Liver (tissue), 7 donors: ENCODE measurements at regions not wholly inside any gene's neighbourhood (a gene's known extent, or its start where the extent isn't known, plus 50 kb on each side); places are given as distances from the start of the nearest gene placed in this dataset.

Source experiments
- DNase-seq: peaks from one replicate; pipeline ENCODE4 v3.0.0-alpha.2; 2017; ENCODE audit warnings: low spot score
- H3K27ac ChIP-seq, 2 donors: one replicate each; pipeline ENCODE4 v1.7.0; 2013; ENCODE audit warnings: inconsistent platforms in 2 of 2, low read length in 2 of 2, control low read depth in 1 of 2, low read depth in 1 of 2, mild to moderate bottlenecking in 1 of 2
- H3K27me3 ChIP-seq, 4 donors: one replicate each; pipeline versions ENCODE4 v1.6.1 to v1.7.0; 2013; ENCODE audit warnings: low read length in 3 of 4, inconsistent platforms in 1 of 4, mild to moderate bottlenecking in 1 of 4, moderate library complexity in 1 of 4; ENCODE audit not compliant: control insufficient read depth in 4 of 4, insufficient read depth in 4 of 4
- H3K36me3 ChIP-seq, 4 donors: one replicate each; pipeline versions ENCODE4 v1.6.1 to v1.7.0; 2013; ENCODE audit warnings: low read length in 3 of 4, mild to moderate bottlenecking in 3 of 4, low read depth in 1 of 4, moderate library complexity in 1 of 4; ENCODE audit not compliant: control insufficient read depth in 4 of 4, insufficient read depth in 3 of 4
- H3K4me1 ChIP-seq, 4 donors: one replicate each; pipeline versions ENCODE4 v1.6.1 to v1.7.0; 2013; ENCODE audit warnings: low read length in 3 of 4, mild to moderate bottlenecking in 3 of 4, moderate library complexity in 1 of 4; ENCODE audit not compliant: control insufficient read depth in 4 of 4, insufficient read depth in 4 of 4
- H3K4me3 ChIP-seq, 3 donors: one replicate each; pipeline versions ENCODE4 v1.6.1 to v1.7.0; 2013; ENCODE audit warnings: low read length in 3 of 3, control low read depth in 1 of 3, low read depth in 1 of 3, mild to moderate bottlenecking in 1 of 3
- H3K9ac ChIP-seq, 2 donors: one replicate each; pipeline ENCODE4 v1.7.0; 2013; ENCODE audit warnings: low read length in 2 of 2, mild to moderate bottlenecking in 2 of 2, moderate library complexity in 2 of 2, control low read depth in 1 of 2, low read depth in 1 of 2
- H3K9me3 ChIP-seq, 4 donors: one replicate each; pipeline versions ENCODE4 v1.6.1 to v1.7.0; 2013; ENCODE audit warnings: low read length in 3 of 4; ENCODE audit not compliant: control insufficient read depth in 4 of 4
- CTCF ChIP-seq: fragments of 150-350 bp; IDR thresholded peaks from 2 replicates; pipeline ENCODE4 v1.5.1; 2017; ENCODE audit warnings: improper control_type of control experiment, low read depth, low read length; ENCODE audit not compliant: missing input control
- EGR1 ChIP-seq, 2 donors: IDR thresholded peaks; 2 replicates each; pipeline ENCODE4 v1.6.1; 2016 to 2018; ENCODE audit warnings: antibody characterized with exemption in 2 of 2, low read depth in 2 of 2
- FOXA1 ChIP-seq: IDR thresholded peaks from 2 replicates; pipeline ENCODE4 v1.6.1; 2016; ENCODE audit warnings: antibody characterized with exemption
- FOXA2 ChIP-seq: IDR thresholded peaks from 2 replicates; pipeline ENCODE4 v1.6.1; 2016; ENCODE audit warnings: antibody characterized with exemption
- GABPA ChIP-seq, 2 donors: IDR thresholded peaks in 1 of 2; conservative IDR thresholded peaks in 1 of 2; 2 replicates each; pipeline ENCODE4 v1.6.1; 2016; ENCODE audit warnings: antibody characterized with exemption in 2 of 2, mild to moderate bottlenecking in 1 of 2, moderate library complexity in 1 of 2
- HNF4A ChIP-seq, 2 donors: conservative IDR thresholded peaks; 2 replicates each; pipeline ENCODE4 v1.6.1; 2016; ENCODE audit warnings: antibody characterized with exemption in 2 of 2, mild to moderate bottlenecking in 2 of 2
- HNF4G ChIP-seq: IDR thresholded peaks from 2 replicates; pipeline ENCODE4 v1.6.1; 2016; ENCODE audit warnings: antibody characterized with exemption
- MAX ChIP-seq: IDR thresholded peaks from 2 replicates; pipeline ENCODE4 v1.6.1; 2016; ENCODE audit warnings: antibody characterized with exemption
- NR2F2 ChIP-seq: IDR thresholded peaks from 2 replicates; pipeline ENCODE4 v1.6.1; 2016; ENCODE audit warnings: antibody characterized with exemption
- RAD21 ChIP-seq, 2 donors: IDR thresholded peaks; 2 replicates each; pipeline ENCODE4 v1.6.1; 2016; ENCODE audit warnings: antibody characterized with exemption in 2 of 2, mild to moderate bottlenecking in 2 of 2
- SP1 ChIP-seq: IDR thresholded peaks from 2 replicates; pipeline ENCODE4 v1.6.1; 2018; ENCODE audit warnings: antibody characterized with exemption, mild to moderate bottlenecking
- TAF1 ChIP-seq: conservative IDR thresholded peaks from 2 replicates; pipeline ENCODE4 v1.6.1; 2016; ENCODE audit warnings: antibody characterized with exemption, mild to moderate bottlenecking
- YY1 ChIP-seq: IDR thresholded peaks from 2 replicates; pipeline ENCODE4 v1.6.1; 2016; ENCODE audit warnings: antibody characterized with exemption, mild to moderate bottlenecking
- TF ChIP-seq, protein P1 (sequence below): IDR thresholded peaks from 2 replicates; pipeline ENCODE4 v1.6.1; 2016; ENCODE audit warnings: antibody characterized with exemption
- TF ChIP-seq, protein P2 (sequence below): IDR thresholded peaks from 2 replicates; pipeline ENCODE4 v1.6.1; 2016; ENCODE audit warnings: antibody characterized with exemption, mild to moderate bottlenecking
- donor health status: healthy.
- donor health status: healthy.
- donor health status: healthy.
- donor health status: healthy.

DNA sequence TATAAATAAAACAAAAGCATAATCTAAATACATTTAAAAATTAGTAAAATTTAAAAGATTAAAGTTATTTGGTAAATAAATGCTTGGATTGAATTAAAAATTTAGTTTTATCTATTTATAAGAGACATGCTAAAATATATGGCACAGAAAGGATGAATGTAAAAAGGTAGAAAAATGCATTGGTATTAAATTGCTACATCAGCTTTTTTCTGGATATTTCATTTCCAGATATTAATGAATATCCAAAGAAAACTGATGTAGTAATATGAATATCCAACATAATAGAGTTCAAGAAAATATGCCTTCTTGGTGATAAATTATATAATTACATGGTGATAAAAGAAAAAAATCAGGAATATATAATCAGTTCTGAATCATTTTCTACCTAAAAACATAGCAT is 1743.9 kb downstream of the RPA4 start:
- TF ChIP-seq SP1 (no peak), RAD21 (IDR thresholded peaks at IDR 0.05) (no peak), YY1 (no peak), EGR1 (IDR thresholded peaks at IDR 0.05; ENCODE audit: low read depth in 2 of 2) (no peak), HNF4A (conservative IDR thresholded peaks at IDR 0.05) (no peak), CTCF (no peak), TAF1 (no peak), HNF4G (no peak), GABPA (IDR thresholded peaks at IDR 0.05 in 1 of 2, conservative IDR thresholded peaks at IDR 0.05 in 1 of 2) (no peak)
- TF ChIP-seq, protein P1, sequence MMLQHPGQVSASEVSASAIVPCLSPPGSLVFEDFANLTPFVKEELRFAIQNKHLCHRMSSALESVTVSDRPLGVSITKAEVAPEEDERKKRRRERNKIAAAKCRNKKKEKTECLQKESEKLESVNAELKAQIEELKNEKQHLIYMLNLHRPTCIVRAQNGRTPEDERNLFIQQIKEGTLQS: no peak
- Histone ChIP-seq H3K27me3 (no peaks in the 10 kb centered on the region), H3K27ac (no peak overlapping the region)

GRCh38 chrX:98637451-98637850 is 1753.7 kb downstream of the RPA4 start:
- H3K9me3 ChIP-seq: peaks cover 0 to 3% (median 0%) of the 10 kb centered on the region in 4 donors
- H3K27me3 ChIP-seq: no peaks in the 10 kb centered on the region
- no peak overlapping the region for H3K9ac ChIP-seq
- H3K4me3 ChIP-seq: no peak overlapping the region
- no peaks in the 10 kb centered on the region for H3K36me3 ChIP-seq
- H3K27ac ChIP-seq: no peak overlapping the region
- no peak for TF ChIP-seq FOXA2
- no peak for TF ChIP-seq YY1
- no peak for TF ChIP-seq SP1
- TF ChIP-seq NR2F2: no peak
- TF ChIP-seq GABPA (IDR thresholded peaks at IDR 0.05 in 1 of 2, conservative IDR thresholded peaks at IDR 0.05 in 1 of 2): no peak
- no peak for TF ChIP-seq HNF4G
- no peak for TF ChIP-seq MAX
- TF ChIP-seq, protein P2, sequence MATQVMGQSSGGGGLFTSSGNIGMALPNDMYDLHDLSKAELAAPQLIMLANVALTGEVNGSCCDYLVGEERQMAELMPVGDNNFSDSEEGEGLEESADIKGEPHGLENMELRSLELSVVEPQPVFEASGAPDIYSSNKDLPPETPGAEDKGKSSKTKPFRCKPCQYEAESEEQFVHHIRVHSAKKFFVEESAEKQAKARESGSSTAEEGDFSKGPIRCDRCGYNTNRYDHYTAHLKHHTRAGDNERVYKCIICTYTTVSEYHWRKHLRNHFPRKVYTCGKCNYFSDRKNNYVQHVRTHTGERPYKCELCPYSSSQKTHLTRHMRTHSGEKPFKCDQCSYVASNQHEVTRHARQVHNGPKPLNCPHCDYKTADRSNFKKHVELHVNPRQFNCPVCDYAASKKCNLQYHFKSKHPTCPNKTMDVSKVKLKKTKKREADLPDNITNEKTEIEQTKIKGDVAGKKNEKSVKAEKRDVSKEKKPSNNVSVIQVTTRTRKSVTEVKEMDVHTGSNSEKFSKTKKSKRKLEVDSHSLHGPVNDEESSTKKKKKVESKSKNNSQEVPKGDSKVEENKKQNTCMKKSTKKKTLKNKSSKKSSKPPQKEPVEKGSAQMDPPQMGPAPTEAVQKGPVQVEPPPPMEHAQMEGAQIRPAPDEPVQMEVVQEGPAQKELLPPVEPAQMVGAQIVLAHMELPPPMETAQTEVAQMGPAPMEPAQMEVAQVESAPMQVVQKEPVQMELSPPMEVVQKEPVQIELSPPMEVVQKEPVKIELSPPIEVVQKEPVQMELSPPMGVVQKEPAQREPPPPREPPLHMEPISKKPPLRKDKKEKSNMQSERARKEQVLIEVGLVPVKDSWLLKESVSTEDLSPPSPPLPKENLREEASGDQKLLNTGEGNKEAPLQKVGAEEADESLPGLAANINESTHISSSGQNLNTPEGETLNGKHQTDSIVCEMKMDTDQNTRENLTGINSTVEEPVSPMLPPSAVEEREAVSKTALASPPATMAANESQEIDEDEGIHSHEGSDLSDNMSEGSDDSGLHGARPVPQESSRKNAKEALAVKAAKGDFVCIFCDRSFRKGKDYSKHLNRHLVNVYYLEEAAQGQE: no peak
- no peak for TF ChIP-seq TAF1
- no peak for TF ChIP-seq FOXA1
- TF ChIP-seq EGR1 (IDR thresholded peaks at IDR 0.05; ENCODE audit: low read depth in 2 of 2): no peak
- H3K4me1 ChIP-seq: no peaks in the 10 kb centered on the region
- DNase-seq: no peak

More for the DNA sequence above, 1743.9 kb downstream of the RPA4 start:
- Histone ChIP-seq H3K4me3 (no peak overlapping the region), H3K36me3 (no peaks in the 10 kb centered on the region), H3K9me3 (no peaks in the 10 kb centered on the region), H3K4me1 (no peaks in the 10 kb centered on the region), H3K9ac (no peak overlapping the region)
- no peak for DNase-seq
